WERI-Rb-1 (cell line): ENCODE measurements at regions not wholly inside any gene's neighbourhood (a gene's known extent, or its start where the extent isn't known, plus 50 kb on each side); places are given as distances from the start of the nearest gene placed in this dataset.

Source experiments
- DNase-seq: peaks from one replicate; pipeline ENCODE4 v3.0.0-alpha.2; 2020
- H3K27ac ChIP-seq: fragments of 250-450 bp; sonication (Bioruptor Pico); 2 replicates; pipeline ENCODE4 v1.5.1; 2020; ENCODE audit warnings: mild to moderate bottlenecking, moderate library complexity
- H3K27me3 ChIP-seq: fragments of 250-450 bp; sonication (Bioruptor Pico); 2 replicates; pipeline ENCODE4 v1.5.1; 2021; ENCODE audit warnings: mild to moderate bottlenecking, low read depth, moderate library complexity; ENCODE audit not compliant: insufficient read depth, severe bottlenecking
- H3K36me3 ChIP-seq: fragments of 250-450 bp; sonication (Bioruptor Pico); 2 replicates; pipeline ENCODE4 v1.5.1; 2020; ENCODE audit warnings: mild to moderate bottlenecking, moderate library complexity
- H3K4me3 ChIP-seq: 2 replicates; pipeline ENCODE4 v1.5.1; 2011; ENCODE audit warnings: low read depth, mild to moderate bottlenecking, control low read depth, low read length
- H3K9me3 ChIP-seq: fragments of 250-450 bp; sonication (Bioruptor Pico); 2 replicates; pipeline ENCODE4 v1.5.1; 2021; ENCODE audit warnings: mild to moderate bottlenecking, moderate library complexity; ENCODE audit not compliant: severe bottlenecking
- TF ChIP-seq, protein P1 (sequence below): IDR thresholded peaks from 2 replicates; pipeline ENCODE4 v1.5.1; 2011; ENCODE audit warnings: low read depth, mild to moderate bottlenecking, control low read depth, inconsistent platforms, low read length

DNA sequence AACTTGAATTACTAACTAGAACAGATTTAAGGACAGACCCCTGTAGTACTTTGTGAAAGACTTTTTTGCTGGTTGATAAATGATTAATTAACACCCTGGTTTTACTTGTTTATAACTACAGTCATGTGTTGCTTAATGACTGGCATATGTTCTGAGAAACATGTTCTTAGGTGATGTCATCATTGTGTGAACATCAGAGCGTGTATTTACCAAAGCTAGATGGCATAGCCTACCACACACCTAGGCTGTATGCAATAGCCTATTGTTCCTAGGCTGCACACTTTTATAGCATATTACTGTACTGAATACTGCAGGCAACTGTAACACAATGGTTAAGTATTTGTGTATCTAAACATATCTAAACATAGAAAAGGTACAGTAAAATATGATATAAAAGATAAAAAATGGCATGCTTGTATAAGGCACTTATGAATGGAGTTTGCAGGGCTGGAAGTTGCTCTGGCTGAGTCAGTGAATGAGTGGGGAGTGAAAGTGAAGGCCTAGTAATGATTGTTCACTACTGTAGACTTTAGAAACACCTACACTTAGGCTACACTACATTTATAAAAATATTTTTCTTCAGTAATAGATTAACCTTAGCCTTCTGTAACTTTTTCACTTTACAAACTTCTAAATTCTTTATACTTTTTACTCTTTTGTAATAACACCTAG is 260.3 kb downstream of the KCNRG start:
- Histone ChIP-seq H3K27ac (no peak overlapping the region), H3K9me3 (no peaks in the 10 kb centered on the region), H3K36me3 (no peaks in the 10 kb centered on the region), H3K4me3 (no peak overlapping the region), H3K27me3 (no peaks in the 10 kb centered on the region)
- DNase-seq: no peak
- TF ChIP-seq, protein P1, sequence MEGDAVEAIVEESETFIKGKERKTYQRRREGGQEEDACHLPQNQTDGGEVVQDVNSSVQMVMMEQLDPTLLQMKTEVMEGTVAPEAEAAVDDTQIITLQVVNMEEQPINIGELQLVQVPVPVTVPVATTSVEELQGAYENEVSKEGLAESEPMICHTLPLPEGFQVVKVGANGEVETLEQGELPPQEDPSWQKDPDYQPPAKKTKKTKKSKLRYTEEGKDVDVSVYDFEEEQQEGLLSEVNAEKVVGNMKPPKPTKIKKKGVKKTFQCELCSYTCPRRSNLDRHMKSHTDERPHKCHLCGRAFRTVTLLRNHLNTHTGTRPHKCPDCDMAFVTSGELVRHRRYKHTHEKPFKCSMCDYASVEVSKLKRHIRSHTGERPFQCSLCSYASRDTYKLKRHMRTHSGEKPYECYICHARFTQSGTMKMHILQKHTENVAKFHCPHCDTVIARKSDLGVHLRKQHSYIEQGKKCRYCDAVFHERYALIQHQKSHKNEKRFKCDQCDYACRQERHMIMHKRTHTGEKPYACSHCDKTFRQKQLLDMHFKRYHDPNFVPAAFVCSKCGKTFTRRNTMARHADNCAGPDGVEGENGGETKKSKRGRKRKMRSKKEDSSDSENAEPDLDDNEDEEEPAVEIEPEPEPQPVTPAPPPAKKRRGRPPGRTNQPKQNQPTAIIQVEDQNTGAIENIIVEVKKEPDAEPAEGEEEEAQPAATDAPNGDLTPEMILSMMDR: no peak

DNA sequence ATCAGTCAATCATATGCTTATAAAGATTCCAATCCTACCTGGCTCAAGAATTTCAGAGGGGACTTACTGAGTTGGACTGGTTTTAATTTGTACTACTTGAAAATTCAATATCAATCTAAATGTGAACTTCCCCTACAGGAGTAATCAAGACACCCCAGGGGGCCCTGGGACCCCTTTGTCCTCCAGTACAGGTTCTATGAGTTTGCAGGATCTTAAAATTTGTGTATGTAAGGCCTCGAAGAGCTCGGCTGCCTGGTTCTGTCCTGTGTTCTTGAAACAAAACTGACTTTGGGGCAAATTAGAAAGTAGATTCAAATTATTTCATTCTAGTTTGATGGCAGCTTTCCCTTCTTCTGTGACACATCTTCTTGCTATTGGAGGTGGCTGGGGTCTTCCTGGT is 261.3 kb downstream of the KCNRG start:
- Histone ChIP-seq H3K9me3 (no peaks in the 10 kb centered on the region), H3K4me3 (no peak overlapping the region)
- TF ChIP-seq, protein P1: no peak

GRCh38 chr13:50277127-50277526 is 261.9 kb downstream of the KCNRG start:
- no peak overlapping the region for H3K27ac ChIP-seq
- no peaks in the 10 kb centered on the region for H3K9me3 ChIP-seq
- H3K27me3 ChIP-seq: no peaks in the 10 kb centered on the region
- no peak overlapping the region for H3K4me3 ChIP-seq
- TF ChIP-seq, protein P1: no peak
- no peaks in the 10 kb centered on the region for H3K36me3 ChIP-seq
- DNase-seq: no peak

More for the DNA sequence above, 261.3 kb downstream of the KCNRG start:
- DNase-seq: no peak
- Histone ChIP-seq H3K36me3 (no peaks in the 10 kb centered on the region), H3K27me3 (no peaks in the 10 kb centered on the region), H3K27ac (no peak overlapping the region)

DNA sequence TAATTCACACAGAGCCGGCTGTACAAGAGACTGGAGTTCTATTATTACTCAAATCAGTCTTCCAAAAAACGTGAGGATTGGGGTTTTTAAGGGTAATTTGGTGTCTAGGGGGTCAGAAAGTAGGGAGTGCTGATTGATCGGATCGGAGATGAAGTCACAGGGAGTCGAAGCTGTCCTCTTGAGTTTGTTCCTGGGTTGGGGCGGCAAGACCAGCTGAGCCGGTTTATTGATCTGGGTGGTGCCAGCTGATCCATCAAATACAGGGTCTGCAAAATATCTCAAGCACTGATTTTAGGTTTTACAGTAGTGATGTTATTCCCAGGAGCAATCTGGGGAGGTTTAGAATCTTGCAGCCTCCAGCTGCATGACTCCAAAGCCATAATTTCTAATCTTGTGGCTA is 262.7 kb downstream of the KCNRG start:
- TF ChIP-seq, protein P1: no peak
- H3K36me3 ChIP-seq: no peaks in the 10 kb centered on the region
- H3K4me3 ChIP-seq: no peak overlapping the region
- no peak overlapping the region for H3K27ac ChIP-seq
- no peak for DNase-seq
- H3K27me3 ChIP-seq: no peaks in the 10 kb centered on the region
- H3K9me3 ChIP-seq: no peaks in the 10 kb centered on the region

DNA sequence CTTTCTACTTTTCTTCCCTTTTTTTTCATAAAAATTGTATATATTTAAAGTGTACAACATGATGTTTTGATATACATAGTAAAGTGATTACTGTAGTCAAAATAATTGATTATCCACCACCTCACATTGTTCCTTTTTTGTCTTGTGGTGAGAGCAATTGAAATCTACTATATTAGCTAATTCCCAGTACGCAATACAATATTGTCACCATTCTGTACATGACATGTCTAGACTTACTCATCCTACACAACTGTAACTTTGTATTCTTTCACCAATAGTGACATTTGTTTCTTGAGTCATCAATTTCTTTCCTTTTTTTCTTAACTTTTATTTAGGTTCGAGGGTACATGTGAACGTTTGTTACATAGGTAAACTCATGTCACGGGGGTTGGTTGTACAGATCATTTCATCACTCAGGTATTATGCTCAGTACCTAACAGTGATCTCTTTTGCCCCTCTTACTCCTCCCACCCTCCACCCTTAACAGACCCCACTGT is 265.2 kb downstream of the KCNRG start:
- DNase-seq: no peak
- TF ChIP-seq, protein P1: no peak
- Histone ChIP-seq H3K36me3 (no peaks in the 10 kb centered on the region), H3K4me3 (no peak overlapping the region), H3K27ac (no peak overlapping the region), H3K9me3 (no peaks in the 10 kb centered on the region), H3K27me3 (no peaks in the 10 kb centered on the region)

DNA sequence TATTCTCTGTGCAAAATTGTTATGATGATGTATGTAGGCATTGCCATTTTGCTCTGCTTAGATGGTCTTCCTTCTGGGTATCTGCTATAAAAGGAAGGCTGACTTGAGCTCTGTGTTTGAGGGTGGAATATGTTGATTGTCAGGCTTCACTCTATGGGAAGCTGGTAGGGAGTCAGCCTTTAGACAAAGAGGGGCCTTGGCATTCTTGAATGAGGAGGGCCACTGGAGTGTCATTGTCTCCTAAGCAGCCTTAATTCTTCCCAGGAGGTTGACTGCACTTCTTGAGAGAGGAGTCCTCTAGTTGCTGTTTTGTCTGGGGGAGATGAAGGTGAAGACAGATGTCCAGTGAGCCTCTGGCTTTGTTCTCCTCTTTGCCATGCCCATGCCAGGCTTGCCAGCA is 266.8 kb downstream of the KCNRG start:
- TF ChIP-seq, protein P1: no peak
- no peaks in the 10 kb centered on the region for H3K27me3 ChIP-seq
- no peak overlapping the region for H3K4me3 ChIP-seq
- H3K9me3 ChIP-seq: no peaks in the 10 kb centered on the region
- no peak overlapping the region for H3K27ac ChIP-seq
- no peaks in the 10 kb centered on the region for H3K36me3 ChIP-seq
- no peak for DNase-seq
